Endothelial cell of umbilical vein (primary cell): ENCODE measurements at regions not wholly inside any gene's neighbourhood (a gene's known extent, or its start where the extent isn't known, plus 50 kb on each side); places are given as distances from the start of the nearest gene placed in this dataset.

ENCODE experiments used
- BruUV-seq: library from RNA; stranded (reverse); fragments of 400-500 nt; replicated peaks from 2 replicates; lab custom pipeline; 2021; lab: Mats Ljungman, UMichigan
- CTCF ChIA-PET: fragments of 300-600, 350-600 bp; sonication (Branson Sonifier 250); formaldehyde crosslinking; loops from one replicate; lab custom pipeline; 2021; ENCODE audit warnings: antibody characterized with exemption, inconsistent platforms; lab: Charles Lee
- POLR2A ChIA-PET: fragments of 300-600, 350-600 bp; sonication (Branson Sonifier 250); formaldehyde crosslinking; loops from one replicate; lab custom pipeline; 2021; ENCODE audit warnings: antibody characterized with exemption, inconsistent platforms; lab: Charles Lee
- DNase-seq: peaks from one replicate; pipeline ENCODE4 v3.0.0-alpha.2; 2011; ENCODE audit warnings: low read depth, low spot score
- FAIRE-seq: peaks from 2 replicates; lab custom pipeline; 2011; peaks lifted over from hg19 to GRCh38; lab: Jason Lieb, UNC
- H2AFZ ChIP-seq: 2 replicates; pipeline ENCODE4 v1.6.0; 2012; ENCODE audit warnings: low read depth, low read length, control low read depth, inconsistent platforms
- H3K27ac ChIP-seq: 2 replicates; pipeline ENCODE4 v1.5.1; 2011; ENCODE audit warnings: low read depth, mild to moderate bottlenecking, control low read depth, low read length, moderate library complexity; ENCODE audit not compliant: insufficient read depth
- H3K27me3 ChIP-seq, 2 experiments: 2 replicates each; pipeline versions ENCODE4 v1.6.0 to v1.6.1; 2011; ENCODE audit warnings: low read length in 2 of 2, mixed read lengths in 1 of 2; ENCODE audit not compliant: control insufficient read depth in 2 of 2, insufficient read depth in 2 of 2
- H3K36me3 ChIP-seq, 2 experiments: 2 replicates in 1 of 2; 3 replicates in 1 of 2; pipeline ENCODE4 v1.5.1; 2011; ENCODE audit warnings: low read length in 2 of 2, mild to moderate bottlenecking in 1 of 2, moderate library complexity in 1 of 2; ENCODE audit not compliant: control insufficient read depth in 2 of 2, insufficient read depth in 2 of 2; ENCODE audit errors: extremely low read depth in 1 of 2
- H3K4me1 ChIP-seq: 3 replicates; pipeline ENCODE4 v1.5.1; 2011; ENCODE audit warnings: mild to moderate bottlenecking, low read length; ENCODE audit not compliant: control insufficient read depth, insufficient read depth; ENCODE audit errors: extremely low read depth
- H3K4me2 ChIP-seq: 2 replicates; pipeline ENCODE4 v1.6.1; 2011; ENCODE audit warnings: low read length, control low read depth, mixed read lengths; ENCODE audit not compliant: insufficient read depth
- H3K4me3 ChIP-seq, 3 experiments: fragments of 200-600 bp in 1 of 3; sonication (generic), shearing (Covaris generic) in 1 of 3; replicated peaks in 1 of 3; 2 replicates each; pipeline ENCODE4 v1.5.1; 2011 to 2016; ENCODE audit warnings: control low read depth in 3 of 3, low read length in 3 of 3, mild to moderate bottlenecking in 2 of 3, inconsistent platforms in 1 of 3, low read depth in 1 of 3, moderate library complexity in 1 of 3; ENCODE audit not compliant: insufficient read depth in 1 of 3
- H3K79me2 ChIP-seq: 2 replicates; pipeline ENCODE4 v1.6.0; 2012; ENCODE audit warnings: low read length, inconsistent platforms; ENCODE audit not compliant: control insufficient read depth, insufficient read depth
- H3K9ac ChIP-seq: replicated peaks from 2 replicates; pipeline ENCODE3; 2011; ENCODE audit warnings: low read length, control low read depth; ENCODE audit not compliant: insufficient read depth; ENCODE audit errors: extremely low read depth
- H3K9me1 ChIP-seq: replicated peaks from 3 replicates; pipeline ENCODE4 v1.6.0; 2011; ENCODE audit warnings: mild to moderate bottlenecking, low read length; ENCODE audit not compliant: control insufficient read depth, insufficient read depth; ENCODE audit errors: extremely low read depth
- H3K9me3 ChIP-seq: replicated peaks from 2 replicates; pipeline ENCODE4 v1.5.1; 2012; ENCODE audit warnings: low read length, inconsistent platforms; ENCODE audit not compliant: control insufficient read depth, insufficient read depth
- H4K20me1 ChIP-seq: replicated peaks from 2 replicates; pipeline ENCODE3; 2011; ENCODE audit warnings: mild to moderate bottlenecking, low read length; ENCODE audit not compliant: control insufficient read depth, insufficient read depth; ENCODE audit errors: extremely low read depth
- EZH2 ChIP-seq: IDR thresholded peaks from 2 replicates; pipeline ENCODE4 v1.6.1; 2012; ENCODE audit warnings: borderline replicate concordance, low read depth, mild to moderate bottlenecking, moderate library complexity, low read length, inconsistent platforms; ENCODE audit not compliant: severe bottlenecking
- FOS ChIP-seq: IDR thresholded peaks from 2 replicates; pipeline ENCODE4 v1.6.1; 2011; ENCODE audit warnings: mild to moderate bottlenecking, low read length, moderate library complexity, borderline replicate concordance; ENCODE audit not compliant: insufficient read depth
- GATA2 ChIP-seq: IDR thresholded peaks from 2 replicates; pipeline ENCODE4 v1.7.0; 2011; ENCODE audit warnings: low read depth, mild to moderate bottlenecking, moderate library complexity, mixed read lengths, low read length; ENCODE audit not compliant: insufficient read length, insufficient read depth
- JUN ChIP-seq: IDR thresholded peaks from 2 replicates; pipeline ENCODE4 v1.6.1; 2011; ENCODE audit warnings: borderline replicate concordance, low read depth; ENCODE audit not compliant: insufficient read length, insufficient read depth
- MAX ChIP-seq: IDR thresholded peaks from 2 replicates; pipeline ENCODE4 v1.6.1; 2011; ENCODE audit not compliant: insufficient read depth, insufficient read length
- MYC ChIP-seq: IDR thresholded peaks from one replicate; pipeline ENCODE4 v1.6.1; 2011; ENCODE audit warnings: mild to moderate bottlenecking, low read depth, low read length
- POLR2A ChIP-seq: IDR thresholded peaks from 2 replicates; pipeline ENCODE4 v1.6.1; 2012; ENCODE audit warnings: low read depth, mild to moderate bottlenecking, control low read depth, low read length
- POLR2AphosphoS5 ChIP-seq: IDR thresholded peaks from 2 replicates; pipeline ENCODE4 v1.6.1; 2012; ENCODE audit warnings: low read depth, mild to moderate bottlenecking, control low read depth, low read length, moderate library complexity; ENCODE audit not compliant: insufficient read depth
- dilution Hi-C: fragments of 300-500 bp; cut with MboI; formaldehyde crosslinking; loops from one replicate; pipeline ENCODE4 v1.15.0; 2019; ENCODE audit warnings: low sequenced_read_pairs; ENCODE audit not compliant: extremely low pct_ligation_motif_present
- intact Hi-C: fragments of 100-400 bp; cut with micrococcal nuclease; formaldehyde crosslinking; loops from one replicate; pipeline ENCODE4 v1.10.0; 2022
- TF ChIP-seq, protein P1 (sequence below), 2 donors: IDR thresholded peaks; 1 replicate in 1 of 2; 2 replicates in 1 of 2; pipeline ENCODE4 v1.5.1; 2011; ENCODE audit warnings: low read length in 2 of 2, mild to moderate bottlenecking in 2 of 2, moderate library complexity in 2 of 2, control low read depth in 1 of 2, inconsistent platforms in 1 of 2, low read depth in 1 of 2; ENCODE audit not compliant: insufficient read depth in 1 of 2; ENCODE audit errors: extremely low read depth in 1 of 2

DNA sequence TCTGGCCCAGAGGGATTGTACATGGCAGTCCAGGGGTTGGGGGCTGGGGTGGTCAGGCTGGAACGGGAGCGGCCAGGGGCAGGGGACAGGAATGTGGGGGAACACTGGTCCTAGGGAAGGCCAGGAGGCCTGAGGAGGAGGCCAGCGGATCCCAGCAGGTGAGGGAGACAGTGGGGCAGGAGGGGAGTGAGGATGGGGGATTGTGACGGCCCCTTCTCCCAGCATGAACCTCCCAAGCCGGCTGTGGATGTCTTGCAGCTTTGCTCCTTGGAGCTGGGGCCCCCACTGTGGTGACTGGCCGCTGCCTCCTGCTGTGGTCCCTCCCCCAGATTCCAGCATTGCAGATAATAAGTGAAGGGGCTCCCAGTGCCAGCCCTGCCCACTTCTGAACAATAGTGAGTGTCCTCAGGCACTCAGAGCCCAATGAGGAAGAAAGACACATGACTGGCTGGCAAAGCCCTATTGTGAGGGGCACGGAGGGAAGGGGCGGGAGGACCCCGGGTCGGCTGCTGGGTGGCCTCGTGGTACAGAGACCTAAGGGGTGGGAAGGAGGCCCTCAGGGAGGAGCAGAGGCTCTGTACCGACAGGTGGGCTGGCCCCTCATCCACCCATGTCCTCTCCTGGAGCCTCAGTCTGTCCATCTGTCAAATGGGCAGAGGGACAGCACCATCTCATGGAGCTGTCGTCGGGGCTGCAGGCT, 215.0 kb downstream of the KIF26A start:
- Histone ChIP-seq H3K4me1 (no peaks in the 10 kb centered on the region), H3K79me2 (no peaks in the 10 kb centered on the region), H3K36me3 (no peaks in the 10 kb centered on the region), H3K4me3 (no peak overlapping the region), H4K20me1 (no peaks in the 10 kb centered on the region), H3K27me3 (no peaks in the 10 kb centered on the region), H3K27ac (no peak overlapping the region), H3K9me3 (no peaks in the 10 kb centered on the region), H2AFZ (no peak overlapping the region), H3K9me1 (no peaks in the 10 kb centered on the region), H3K9ac (no peak overlapping the region), H3K4me2 (no peak overlapping the region)
- ChIA-PET POLR2A (no interaction called here), CTCF (no interaction called here)
- dilution Hi-C loops, result no loop called here
- no peak for FAIRE-seq
- no peak for DNase-seq
- TF ChIP-seq POLR2A (no peak), JUN (no peak), MAX (no peak), GATA2 (no peak), FOS (no peak), POLR2AphosphoS5 (no peak), MYC (no peak), EZH2 (no peak)
- TF ChIP-seq, protein P1, sequence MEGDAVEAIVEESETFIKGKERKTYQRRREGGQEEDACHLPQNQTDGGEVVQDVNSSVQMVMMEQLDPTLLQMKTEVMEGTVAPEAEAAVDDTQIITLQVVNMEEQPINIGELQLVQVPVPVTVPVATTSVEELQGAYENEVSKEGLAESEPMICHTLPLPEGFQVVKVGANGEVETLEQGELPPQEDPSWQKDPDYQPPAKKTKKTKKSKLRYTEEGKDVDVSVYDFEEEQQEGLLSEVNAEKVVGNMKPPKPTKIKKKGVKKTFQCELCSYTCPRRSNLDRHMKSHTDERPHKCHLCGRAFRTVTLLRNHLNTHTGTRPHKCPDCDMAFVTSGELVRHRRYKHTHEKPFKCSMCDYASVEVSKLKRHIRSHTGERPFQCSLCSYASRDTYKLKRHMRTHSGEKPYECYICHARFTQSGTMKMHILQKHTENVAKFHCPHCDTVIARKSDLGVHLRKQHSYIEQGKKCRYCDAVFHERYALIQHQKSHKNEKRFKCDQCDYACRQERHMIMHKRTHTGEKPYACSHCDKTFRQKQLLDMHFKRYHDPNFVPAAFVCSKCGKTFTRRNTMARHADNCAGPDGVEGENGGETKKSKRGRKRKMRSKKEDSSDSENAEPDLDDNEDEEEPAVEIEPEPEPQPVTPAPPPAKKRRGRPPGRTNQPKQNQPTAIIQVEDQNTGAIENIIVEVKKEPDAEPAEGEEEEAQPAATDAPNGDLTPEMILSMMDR (IDR thresholded peaks at IDR 0.05; ENCODE audit: extremely low read depth in 1 of 2, insufficient read depth in 1 of 2, low read depth in 1 of 2, low read length in 2 of 2), result no peak
- intact Hi-C loops, result no loop called here
- BruUV-seq, result no TSS peak
